Liver (tissue), 3 donors: ENCODE measurements at regions not wholly inside any gene's neighbourhood (a gene's known extent, or its start where the extent isn't known, plus 50 kb on each side); places are given as distances from the start of the nearest gene placed in this dataset.

Source experiments
- CTCF ChIP-seq: fragments of 150-350 bp; IDR thresholded peaks from 2 replicates; pipeline ENCODE4 v1.5.1; 2017; ENCODE audit warnings: improper control_type of control experiment, low read depth, low read length; ENCODE audit not compliant: missing input control
- EGR1 ChIP-seq, 2 donors: IDR thresholded peaks; 2 replicates each; pipeline ENCODE4 v1.6.1; 2016 to 2018; ENCODE audit warnings: antibody characterized with exemption in 2 of 2, low read depth in 2 of 2
- FOXA1 ChIP-seq: IDR thresholded peaks from 2 replicates; pipeline ENCODE4 v1.6.1; 2016; ENCODE audit warnings: antibody characterized with exemption
- GABPA ChIP-seq, 2 donors: IDR thresholded peaks in 1 of 2; conservative IDR thresholded peaks in 1 of 2; 2 replicates each; pipeline ENCODE4 v1.6.1; 2016; ENCODE audit warnings: antibody characterized with exemption in 2 of 2, mild to moderate bottlenecking in 1 of 2, moderate library complexity in 1 of 2
- MAX ChIP-seq: IDR thresholded peaks from 2 replicates; pipeline ENCODE4 v1.6.1; 2016; ENCODE audit warnings: antibody characterized with exemption
- RAD21 ChIP-seq, 2 donors: IDR thresholded peaks; 2 replicates each; pipeline ENCODE4 v1.6.1; 2016; ENCODE audit warnings: antibody characterized with exemption in 2 of 2, mild to moderate bottlenecking in 2 of 2
- REST ChIP-seq: IDR thresholded peaks from 2 replicates; pipeline ENCODE4 v1.6.1; 2016; ENCODE audit warnings: antibody characterized with exemption, mild to moderate bottlenecking
- RXRA ChIP-seq, 2 donors: IDR thresholded peaks; 2 replicates each; pipeline ENCODE4 v1.6.1; 2017 to 2018; ENCODE audit warnings: antibody characterized with exemption in 2 of 2, mild to moderate bottlenecking in 1 of 2
- SP1 ChIP-seq: IDR thresholded peaks from 2 replicates; pipeline ENCODE4 v1.6.1; 2018; ENCODE audit warnings: antibody characterized with exemption, mild to moderate bottlenecking
- TAF1 ChIP-seq: conservative IDR thresholded peaks from 2 replicates; pipeline ENCODE4 v1.6.1; 2016; ENCODE audit warnings: antibody characterized with exemption, mild to moderate bottlenecking
- YY1 ChIP-seq: IDR thresholded peaks from 2 replicates; pipeline ENCODE4 v1.6.1; 2016; ENCODE audit warnings: antibody characterized with exemption, mild to moderate bottlenecking
- donor health status: healthy.
- donor health status: healthy.

GRCh38 chr5:2472670-2473069 is 278.8 kb downstream of the IRX2 start:
- no peak for TF ChIP-seq RXRA (IDR thresholded peaks at IDR 0.05)
- TF ChIP-seq REST, result no peak
- TF ChIP-seq CTCF, result no peak
- TF ChIP-seq MAX, result no peak
- no peak for TF ChIP-seq YY1
- no peak for TF ChIP-seq GABPA (IDR thresholded peaks at IDR 0.05 in 1 of 2, conservative IDR thresholded peaks at IDR 0.05 in 1 of 2)
- TF ChIP-seq FOXA1, result no peak
- no peak for TF ChIP-seq EGR1 (IDR thresholded peaks at IDR 0.05; ENCODE audit: low read depth in 2 of 2)
- TF ChIP-seq TAF1, result no peak
- no peak for TF ChIP-seq RAD21 (IDR thresholded peaks at IDR 0.05)
- no peak for TF ChIP-seq SP1
